Effector CD8-positive, alpha-beta T cell (primary cell): ENCODE measurements at regions not wholly inside any gene's neighbourhood (a gene's known extent, or its start where the extent isn't known, plus 50 kb on each side); places are given as distances from the start of the nearest gene placed in this dataset.

ENCODE experiments used
- DNase-seq: peaks from one replicate; lab custom pipeline; 2025; lab: John Stamatoyannopoulos, UW

GRCh38 chr7:106484562-106484961, 176.4 kb downstream of the CCDC71L start:
- no peak for DNase-seq

GRCh38 chr7:106482091-106482490, 178.9 kb downstream of the CCDC71L start:
- DNase-seq, result no peak

- no peak for DNase-seq
Measured at GRCh38 chr7:106480616-106481031, 180.3 kb downstream of the CCDC71L start.

- DNase-seq, result no peak
Measured at GRCh38 chr7:106480161-106480579, 180.8 kb downstream of the CCDC71L start.

- DNase-seq, result no peak
Measured at GRCh38 chr7:106476751-106477150, 184.2 kb downstream of the CCDC71L start.

- DNase-seq, result no peak
Measured at GRCh38 chr7:106472741-106473140, 188.0 kb upstream of the NAMPT start.

GRCh38 chr7:106471686-106472440, 187.1 kb upstream of the NAMPT start:
- DNase-seq, result no peak

- DNase-seq, result no peak
Measured at GRCh38 chr7:106471021-106471420, 186.2 kb upstream of the NAMPT start.

- DNase-seq, result no peak
Measured at GRCh38 chr7:106466867-106467266, 182.1 kb upstream of the NAMPT start.

- DNase-seq, result no peak
Measured at GRCh38 chr7:106465704-106466468, 181.1 kb upstream of the NAMPT start.

- DNase-seq, result no peak
Measured at GRCh38 chr7:106464651-106465050, 179.9 kb upstream of the NAMPT start.

GRCh38 chr7:106463851-106464611, 179.2 kb upstream of the NAMPT start:
- no peak for DNase-seq

- DNase-seq, result no peak
Measured at GRCh38 chr7:106462914-106463482, 178.2 kb upstream of the NAMPT start.

- DNase-seq, result no peak
Measured at GRCh38 chr7:106462365-106462859, 177.6 kb upstream of the NAMPT start.

GRCh38 chr7:106460792-106461254, 176.0 kb upstream of the NAMPT start:
- DNase-seq, result no peak

- DNase-seq, result no peak
Measured at GRCh38 chr7:106459397-106460072, 174.8 kb upstream of the NAMPT start.

GRCh38 chr7:106457678-106458077, 172.9 kb upstream of the NAMPT start:
- DNase-seq, result no peak

- DNase-seq, result no peak
Measured at GRCh38 chr7:106456329-106456728, 171.5 kb upstream of the NAMPT start.

- no peak for DNase-seq
Measured at GRCh38 chr7:106452031-106452851, 167.5 kb upstream of the NAMPT start.

- DNase-seq, result no peak
Measured at GRCh38 chr7:106451171-106451570, 166.4 kb upstream of the NAMPT start.
